A673 (cell line): ENCODE measurements at regions not wholly inside any gene's neighbourhood (a gene's known extent, or its start where the extent isn't known, plus 50 kb on each side); places are given as distances from the start of the nearest gene placed in this dataset.

Source experiments
- BruUV-seq: library from RNA; stranded (reverse); fragments of 400-500 nt; replicated peaks from 2 replicates; lab custom pipeline; 2021; lab: Mats Ljungman, UMichigan
- CTCF ChIA-PET: fragments of 300-600 bp; sonication (Branson Sonifier 250); formaldehyde crosslinking; loops from one replicate; lab custom pipeline; 2022; ENCODE audit warnings: antibody characterized with exemption; lab: Charles Lee
- POLR2A ChIA-PET: fragments of 300-600 bp; sonication (Branson Sonifier 250); formaldehyde crosslinking; loops from one replicate; lab custom pipeline; 2022; ENCODE audit warnings: antibody characterized with exemption; ENCODE audit not compliant: low non-redundant PET; lab: Charles Lee
- DNase-seq: peaks from one replicate; pipeline ENCODE4 v3.0.0-alpha.2; 2015; ENCODE audit warnings: low spot score
- H3K27ac ChIP-seq: fragments of 200-600 bp; sonication (generic); 2 replicates; pipeline ENCODE4 v1.5.1; 2016; ENCODE audit warnings: mixed run types, low read depth, mild to moderate bottlenecking, mixed read lengths, antibody characterized with exemption, low read length; ENCODE audit not compliant: poor library complexity, severe bottlenecking
- H3K27me3 ChIP-seq: fragments of 200-600 bp; sonication (generic); replicated peaks from 2 replicates; pipeline ENCODE4 v1.6.1; 2017; ENCODE audit warnings: mixed run types, low read depth, mild to moderate bottlenecking, mixed read lengths, antibody characterized with exemption, low read length; ENCODE audit not compliant: insufficient read depth, poor library complexity
- H3K36me3 ChIP-seq: fragments of 200-600 bp; sonication (generic); 2 replicates; pipeline ENCODE4 v1.6.1; 2016; ENCODE audit warnings: mixed run types, mild to moderate bottlenecking, mixed read lengths, antibody characterized with exemption, low read length; ENCODE audit not compliant: insufficient read depth, poor library complexity, severe bottlenecking
- H3K4me1 ChIP-seq: fragments of 200-600 bp; sonication (generic); 2 replicates; pipeline ENCODE4 v1.6.1; 2017; ENCODE audit warnings: mixed run types, mild to moderate bottlenecking, mixed read lengths, antibody characterized with exemption, low read length; ENCODE audit not compliant: insufficient read depth, poor library complexity, severe bottlenecking
- H3K4me3 ChIP-seq: fragments of 200-600 bp; sonication (generic); 2 replicates; pipeline ENCODE4 v1.5.1; 2016; ENCODE audit warnings: low read depth, mixed run types, mild to moderate bottlenecking, mixed read lengths, low read length; ENCODE audit not compliant: poor library complexity, severe bottlenecking
- H3K9me3 ChIP-seq: fragments of 200-600 bp; sonication (generic); 2 replicates; pipeline ENCODE4 v1.6.1; 2016; ENCODE audit warnings: mixed run types, low read depth, mild to moderate bottlenecking, mixed read lengths, antibody characterized with exemption, low read length; ENCODE audit not compliant: poor library complexity, severe bottlenecking
- EZH2 ChIP-seq: fragments of 200-600 bp; sonication (generic); IDR thresholded peaks from 2 replicates; pipeline ENCODE4 v1.6.1; 2017; ENCODE audit warnings: borderline replicate concordance, low read depth, mild to moderate bottlenecking, mixed read lengths, antibody characterized with exemption, low read length; ENCODE audit not compliant: poor library complexity, severe bottlenecking
- intact Hi-C: fragments of 100-400 bp; cut with micrococcal nuclease; formaldehyde crosslinking; loops from one replicate; pipeline ENCODE4 v1.10.0; 2022; ENCODE audit not compliant: unreplicated experiment
- TF ChIP-seq, protein P1 (sequence below): fragments of 300-800, 200-600 bp; sonication (generic); conservative IDR thresholded peaks from 2 replicates; pipeline ENCODE4 v1.5.1; 2017; ENCODE audit warnings: low read depth, mild to moderate bottlenecking, antibody characterized with exemption, low read length, moderate library complexity, mixed read lengths

DNA sequence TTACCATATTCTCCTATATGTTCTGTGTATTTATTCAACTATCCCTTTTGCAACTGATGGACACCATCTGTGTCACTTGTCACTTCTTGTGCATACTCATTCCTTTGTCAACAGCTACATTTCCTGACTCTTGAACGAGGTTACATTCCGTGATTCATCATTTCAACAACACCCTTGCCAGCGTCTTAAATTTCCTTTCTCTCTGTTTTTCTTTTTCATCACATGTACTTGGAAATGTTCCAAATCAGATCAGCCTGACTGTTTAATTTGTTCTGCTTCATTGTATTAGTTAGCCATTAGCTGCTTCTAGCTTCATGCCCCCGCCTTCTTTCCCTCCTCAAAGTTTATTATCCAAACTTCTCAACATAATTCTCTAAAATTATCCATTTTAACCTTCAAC, 173.0 kb downstream of the ADGRL4 start:
- DNase-seq: peak; percentile 80
- no peaks in the 10 kb centered on the region for H3K9me3 ChIP-seq
- peaks cover 25% of the 10 kb centered on the region for H3K4me1 ChIP-seq
- H3K27me3 ChIP-seq: no peaks in the 10 kb centered on the region
- intact Hi-C loops: loop anchor here (5.0 to 10.0 kb wide), 3 partner anchors 216 to 1381 kb away; no protein-coding TSS in a partner anchor
- H3K36me3 ChIP-seq: no peaks in the 10 kb centered on the region
- BruUV-seq: no TSS peak
- ChIA-PET POLR2A (no interaction called here), CTCF (no interaction called here)
- H3K4me3 ChIP-seq: no peak overlapping the region
- H3K27ac ChIP-seq: no peak overlapping the region
- TF ChIP-seq, protein P1, sequence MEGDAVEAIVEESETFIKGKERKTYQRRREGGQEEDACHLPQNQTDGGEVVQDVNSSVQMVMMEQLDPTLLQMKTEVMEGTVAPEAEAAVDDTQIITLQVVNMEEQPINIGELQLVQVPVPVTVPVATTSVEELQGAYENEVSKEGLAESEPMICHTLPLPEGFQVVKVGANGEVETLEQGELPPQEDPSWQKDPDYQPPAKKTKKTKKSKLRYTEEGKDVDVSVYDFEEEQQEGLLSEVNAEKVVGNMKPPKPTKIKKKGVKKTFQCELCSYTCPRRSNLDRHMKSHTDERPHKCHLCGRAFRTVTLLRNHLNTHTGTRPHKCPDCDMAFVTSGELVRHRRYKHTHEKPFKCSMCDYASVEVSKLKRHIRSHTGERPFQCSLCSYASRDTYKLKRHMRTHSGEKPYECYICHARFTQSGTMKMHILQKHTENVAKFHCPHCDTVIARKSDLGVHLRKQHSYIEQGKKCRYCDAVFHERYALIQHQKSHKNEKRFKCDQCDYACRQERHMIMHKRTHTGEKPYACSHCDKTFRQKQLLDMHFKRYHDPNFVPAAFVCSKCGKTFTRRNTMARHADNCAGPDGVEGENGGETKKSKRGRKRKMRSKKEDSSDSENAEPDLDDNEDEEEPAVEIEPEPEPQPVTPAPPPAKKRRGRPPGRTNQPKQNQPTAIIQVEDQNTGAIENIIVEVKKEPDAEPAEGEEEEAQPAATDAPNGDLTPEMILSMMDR: no peak
- no peak for TF ChIP-seq EZH2

DNA sequence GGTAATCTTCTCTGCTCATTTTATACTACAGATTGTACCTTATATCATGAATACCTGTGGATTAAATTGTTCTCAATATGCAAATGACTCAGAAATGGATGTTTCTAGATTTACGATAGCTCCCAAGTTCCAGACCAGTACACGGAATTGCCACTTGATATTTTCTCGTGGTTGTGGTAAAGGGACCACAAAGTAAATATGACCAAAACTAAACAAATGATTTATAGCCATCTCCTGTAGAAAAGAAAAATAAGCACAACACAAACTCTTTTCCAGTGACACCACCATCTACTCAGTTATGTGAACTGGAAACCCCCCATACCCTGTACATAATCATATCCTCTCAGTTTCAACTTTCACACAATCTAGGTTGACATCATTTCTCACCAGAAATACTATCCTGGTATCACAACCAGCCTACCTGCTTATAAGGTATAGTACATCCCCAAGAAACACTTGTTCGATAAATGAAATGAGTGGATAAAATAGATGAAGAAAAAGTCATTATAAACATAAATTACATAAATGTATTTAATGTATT, 172.3 kb downstream of the ADGRL4 start:
- BruUV-seq: no TSS peak
- H3K27ac ChIP-seq: no peak overlapping the region
- H3K4me3 ChIP-seq: no peak overlapping the region
- TF ChIP-seq, protein P1: no peak
- no peak for TF ChIP-seq EZH2
- H3K9me3 ChIP-seq: no peaks in the 10 kb centered on the region
- no peaks in the 10 kb centered on the region for H3K27me3 ChIP-seq
- ChIA-PET CTCF (no interaction called here), POLR2A (no interaction called here)
- intact Hi-C loops: loop anchor here (5.0 to 10.0 kb wide), 3 partner anchors 217 to 1381 kb away; no protein-coding TSS in a partner anchor
- peaks cover 25% of the 10 kb centered on the region for H3K4me1 ChIP-seq
- no peak for DNase-seq
- H3K36me3 ChIP-seq: no peaks in the 10 kb centered on the region

DNA sequence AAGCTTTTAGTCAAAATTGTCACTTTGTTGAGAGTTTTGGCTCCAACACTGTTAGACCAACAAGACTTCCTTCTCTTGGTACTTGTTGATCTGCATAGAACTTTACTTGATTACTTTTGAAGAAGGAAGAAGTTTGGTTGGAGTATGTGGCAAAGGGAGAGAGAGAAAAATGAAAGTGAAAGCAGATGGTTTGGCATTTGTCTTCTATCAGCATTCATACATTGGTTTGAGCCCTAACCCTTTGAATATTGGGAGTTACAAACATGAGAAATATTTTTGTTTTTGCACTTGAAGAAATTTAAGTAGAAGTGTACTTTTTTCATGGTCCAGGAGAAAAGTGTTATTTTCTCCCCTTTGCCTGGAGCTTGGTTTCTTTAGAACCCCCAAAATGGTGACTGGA, 169.8 kb downstream of the ADGRL4 start:
- no peak overlapping the region for H3K27ac ChIP-seq
- CTCF ChIA-PET: no interaction called here

More for the DNA sequence above, 169.8 kb downstream of the ADGRL4 start:
- DNase-seq: no peak
- TF ChIP-seq EZH2: no peak
- TF ChIP-seq, protein P1: no peak
- BruUV-seq: no TSS peak
- no peaks in the 10 kb centered on the region for H3K9me3 ChIP-seq
- no peaks in the 10 kb centered on the region for H3K36me3 ChIP-seq
- POLR2A ChIA-PET: no interaction called here
- peaks cover 40% of the 10 kb centered on the region for H3K4me1 ChIP-seq
- H3K4me3 ChIP-seq: no peak overlapping the region
- intact Hi-C loops: loop anchor here (5.0 to 10.0 kb wide), 3 partner anchors 518 to 1378 kb away; no protein-coding TSS in a partner anchor
- H3K27me3 ChIP-seq: no peaks in the 10 kb centered on the region
